HL-60/S4 treated with retinoic acid at 250 ng/mL for 4 days and 3 days (cell line): ENCODE measurements at regions not wholly inside any gene's neighbourhood (a gene's known extent, or its start where the extent isn't known, plus 50 kb on each side); places are given as distances from the start of the nearest gene placed in this dataset.
"Not testable (repeated sequence)": the region's sequence is repeated elsewhere in the genome, so short reads cannot be mapped to it uniquely, and the experiment has no call there.

Experiments
- in situ Hi-C: fragments of 300-500 bp; cut with MboI; formaldehyde crosslinking; loops from 2 replicates; pipeline ENCODE4 v1.7.0; 2022; ENCODE audit warnings: low sequenced_read_pairs

- in situ Hi-C loops: no loop called here
These were observed 1228.6 kb upstream of the SORCS1 start for GRCh38 chr10:108393089-108393488.

DNA sequence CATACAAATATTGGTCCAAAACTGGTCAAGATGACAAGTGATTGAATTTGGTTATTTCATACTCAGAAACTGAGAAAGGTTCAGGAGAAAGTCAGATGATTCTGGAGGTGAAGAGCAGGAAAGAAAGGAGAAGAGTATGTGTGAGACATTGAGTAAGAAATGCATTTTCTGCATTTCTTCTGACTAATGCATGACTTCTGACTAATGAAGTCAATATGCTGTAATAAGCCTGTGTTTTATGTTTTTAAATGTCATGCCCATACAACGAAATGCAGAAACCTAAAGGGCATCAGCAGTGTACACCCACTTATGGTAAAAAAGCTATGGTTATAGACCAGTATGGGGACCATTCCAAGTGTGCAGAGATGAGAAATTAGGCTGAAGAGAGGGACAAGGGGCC, 1227.8 kb upstream of the SORCS1 start:
- in situ Hi-C loops: no loop called here

- in situ Hi-C loops: no loop called here
These were observed 1224.2 kb upstream of the SORCS1 start for GRCh38 chr10:108388706-108389105.

GRCh38 chr10:108385963-108386362, 1221.5 kb upstream of the SORCS1 start:
- in situ Hi-C loops: no loop called here

DNA sequence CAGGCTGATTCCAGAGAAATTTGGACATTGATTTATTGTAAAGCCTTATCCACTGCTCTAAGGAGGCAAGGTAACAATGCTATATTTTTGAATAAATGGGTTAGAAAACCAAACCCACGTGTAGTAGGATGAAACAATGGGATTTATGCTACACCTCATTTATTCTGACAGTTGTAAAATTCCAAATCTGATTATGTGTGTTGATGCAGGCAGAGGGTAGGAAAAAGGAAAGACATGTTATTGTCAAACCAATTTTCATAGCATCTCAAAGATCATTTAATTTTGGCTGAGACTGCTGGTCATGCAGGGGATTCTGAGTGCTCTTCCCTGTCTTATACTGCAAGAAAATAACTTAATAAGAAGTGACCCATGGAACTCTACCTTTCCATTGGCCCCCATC, 1219.9 kb upstream of the SORCS1 start:
- in situ Hi-C loops: no loop called here

DNA sequence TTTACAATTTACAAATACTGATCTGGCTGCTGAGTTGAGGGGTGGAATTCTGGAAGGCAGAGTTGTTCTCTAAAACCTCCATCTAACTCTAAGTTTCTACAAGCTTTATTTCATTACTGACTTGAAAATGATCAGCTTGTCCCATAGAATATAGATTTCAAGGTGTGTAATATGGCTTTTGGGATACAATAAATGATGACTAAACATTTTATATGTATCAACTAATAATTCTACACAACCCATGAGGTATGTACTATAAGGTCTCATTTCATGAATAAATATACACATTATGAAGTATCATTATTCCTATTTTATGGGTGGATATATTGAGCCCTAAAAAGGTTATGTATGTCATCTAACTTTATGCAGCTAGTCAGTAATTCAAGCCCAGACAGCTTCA, 1214.3 kb upstream of the SORCS1 start:
- in situ Hi-C loops: no loop called here

- in situ Hi-C loops: no loop called here
These were observed 1211.2 kb upstream of the SORCS1 start for GRCh38 chr10:108375691-108376090.

DNA sequence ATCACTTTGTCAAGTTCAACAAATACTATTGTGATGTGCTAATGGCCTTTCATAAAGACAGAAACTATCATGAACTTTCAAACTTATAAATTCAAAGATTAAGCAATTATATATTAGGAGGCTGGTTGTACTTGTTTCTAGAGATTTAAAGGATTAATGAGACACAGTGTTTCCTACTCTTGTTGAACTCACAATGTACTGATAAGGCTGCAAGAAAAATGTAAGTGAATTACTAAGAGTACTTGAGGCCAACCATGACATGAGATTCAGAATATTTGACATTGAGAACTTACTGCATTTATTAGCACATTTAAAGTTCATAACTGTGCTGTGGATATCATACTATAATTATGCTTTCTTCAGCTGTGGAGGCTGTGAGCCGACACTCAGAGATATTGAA, 1210.5 kb upstream of the SORCS1 start:
- in situ Hi-C loops: no loop called here

DNA sequence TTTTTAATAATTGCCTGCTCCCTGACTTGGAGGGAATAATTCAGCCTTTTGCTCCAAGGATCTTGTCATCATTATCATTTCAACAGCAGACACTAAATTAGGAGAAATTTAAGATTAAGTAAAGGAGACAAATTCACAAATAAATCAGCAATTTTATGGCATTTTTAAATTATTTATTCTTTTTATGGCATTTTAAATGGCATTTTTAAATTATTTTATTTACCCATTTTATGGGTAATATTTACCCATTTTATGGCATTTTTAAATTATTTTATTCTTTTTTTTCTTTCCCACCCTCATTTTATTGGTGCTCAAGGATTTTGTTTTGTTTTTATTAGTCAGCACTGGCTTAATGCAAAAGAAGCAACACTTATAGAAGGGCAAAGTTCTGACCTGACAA, 1201.0 kb upstream of the SORCS1 start:
- in situ Hi-C loops: no loop called here

- in situ Hi-C loops: no loop called here
These were observed 1199.1 kb upstream of the SORCS1 start for GRCh38 chr10:108363576-108363975.

GRCh38 chr10:108362961-108363360, 1198.5 kb upstream of the SORCS1 start:
- in situ Hi-C loops: no loop called here

DNA sequence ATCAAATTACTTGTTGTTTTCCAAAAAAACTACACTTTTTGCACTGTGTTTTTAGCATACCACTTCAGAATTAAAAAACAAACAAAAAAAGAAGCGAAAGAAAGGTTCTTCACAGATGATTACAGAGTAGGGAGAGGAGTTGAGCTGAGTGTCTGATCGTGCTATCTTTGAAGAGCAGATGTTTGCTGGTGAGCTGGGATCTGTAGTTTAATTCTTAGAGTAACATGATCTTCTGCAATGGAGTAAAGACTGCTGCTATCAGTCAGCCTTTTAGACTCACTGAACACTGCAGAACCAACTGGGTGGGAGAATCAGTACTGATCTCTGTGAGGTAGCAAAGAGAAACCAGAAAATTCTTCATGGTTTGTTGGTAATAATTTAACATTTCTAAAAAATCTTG, 1197.8 kb upstream of the SORCS1 start:
- in situ Hi-C loops: no loop called here

GRCh38 chr10:108360187-108360586, 1195.7 kb upstream of the SORCS1 start:
- in situ Hi-C loops: no loop called here

GRCh38 chr10:108358912-108359311, 1194.4 kb upstream of the SORCS1 start:
- in situ Hi-C loops: no loop called here

DNA sequence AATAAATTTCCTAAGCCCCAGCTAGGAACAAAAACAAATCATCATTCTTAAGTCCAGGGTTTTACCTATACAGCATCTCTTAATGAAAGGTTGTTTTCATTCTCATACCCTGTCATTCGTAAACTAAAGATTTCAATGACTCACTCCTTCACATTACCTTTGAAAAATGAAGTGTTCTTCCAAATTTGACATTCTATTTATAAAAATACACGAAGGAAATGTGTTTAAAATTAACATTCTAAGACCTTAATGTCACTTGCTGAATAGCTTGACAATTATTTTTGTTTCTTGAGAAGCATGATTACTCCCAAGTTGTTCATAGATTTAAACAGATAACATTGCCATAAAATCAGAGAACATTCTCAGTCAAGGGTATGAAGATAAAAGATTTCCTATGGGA, 1188.3 kb upstream of the SORCS1 start:
- in situ Hi-C loops: no loop called here

GRCh38 chr10:108348215-108348614, 1183.7 kb upstream of the SORCS1 start:
- in situ Hi-C loops: no loop called here

- in situ Hi-C loops: no loop called here
These were observed 1181.6 kb upstream of the SORCS1 start for GRCh38 chr10:108346066-108346465.

GRCh38 chr10:108338146-108338545, 1173.6 kb upstream of the SORCS1 start:
- in situ Hi-C loops: no loop called here

DNA sequence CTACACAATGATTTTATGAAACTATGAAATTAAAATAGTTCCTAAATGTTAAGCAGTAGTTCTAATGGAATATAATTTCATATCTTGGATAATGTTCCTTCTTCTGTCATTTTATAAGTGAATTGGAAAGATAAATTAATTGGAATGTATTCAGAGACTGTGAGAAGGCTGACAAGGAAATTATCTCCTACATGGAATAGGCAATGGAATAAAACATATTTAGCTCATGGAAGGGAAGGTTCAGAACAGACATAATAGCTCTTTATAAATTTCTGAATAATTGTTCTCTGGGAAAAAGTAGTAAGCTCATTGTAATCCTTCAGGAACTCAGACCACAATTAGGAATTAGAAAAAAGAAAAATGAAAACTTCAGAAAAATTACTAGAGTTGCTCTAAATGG, 1172.3 kb upstream of the SORCS1 start:
- in situ Hi-C loops: no loop called here

DNA sequence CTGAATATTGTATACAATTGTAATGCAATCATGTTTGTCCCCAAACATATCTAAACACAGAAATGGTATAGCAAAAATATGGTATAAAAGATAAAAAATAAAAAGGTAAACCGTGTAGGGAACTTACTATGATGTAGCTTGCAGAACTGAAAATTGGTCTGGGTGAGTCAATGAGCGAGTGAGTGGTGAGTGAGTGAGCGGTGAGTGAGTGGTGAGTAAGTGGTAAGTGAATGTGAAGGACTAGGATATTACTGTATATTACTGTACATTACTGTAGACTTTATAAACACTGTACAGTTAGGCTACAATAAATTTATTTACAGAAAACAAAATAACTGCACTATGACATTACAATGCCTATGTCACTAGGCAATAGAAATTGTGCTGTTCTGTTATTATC, 1163.2 kb upstream of the SORCS1 start:
- in situ Hi-C loops: no loop called here

- in situ Hi-C loops: no loop called here
These were observed 1158.8 kb upstream of the SORCS1 start for GRCh38 chr10:108323274-108323798.

DNA sequence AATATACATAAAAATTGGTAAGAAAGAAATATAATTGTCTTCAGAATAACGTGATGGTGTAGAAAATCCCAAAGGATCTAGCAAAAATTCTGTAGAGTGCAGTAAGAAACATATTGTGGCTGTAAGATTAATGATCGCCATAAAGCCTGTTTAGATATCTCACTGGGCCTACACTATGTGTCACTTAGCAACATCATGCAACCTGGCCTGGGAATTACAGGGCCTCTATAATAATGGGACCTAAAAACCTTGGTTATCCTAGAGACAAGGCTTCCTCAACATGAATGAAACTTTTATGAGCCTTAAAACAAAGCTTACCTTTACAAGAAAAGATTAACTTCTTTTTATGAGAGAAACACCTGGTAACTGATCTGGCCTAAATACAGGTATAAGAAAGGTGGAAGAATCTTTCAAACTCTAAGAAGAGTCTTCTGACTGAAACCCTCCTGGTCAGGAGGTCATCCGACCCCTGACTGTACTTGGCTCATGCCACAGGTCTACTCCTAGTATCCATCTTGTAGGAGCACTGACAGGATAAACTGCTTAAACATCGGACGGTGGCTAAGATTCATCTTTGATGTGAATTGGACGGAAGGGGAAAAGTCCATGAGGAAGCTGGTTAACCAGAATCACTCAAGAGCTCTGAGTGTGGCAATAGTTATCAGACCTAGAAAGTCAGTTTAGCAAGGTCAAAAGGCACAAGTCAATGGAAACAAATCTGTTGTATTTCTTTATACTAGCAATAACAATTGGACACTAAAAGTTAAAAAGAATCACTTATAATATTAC, 1155.1 kb upstream of the SORCS1 start:
- in situ Hi-C loops: no loop called here

DNA sequence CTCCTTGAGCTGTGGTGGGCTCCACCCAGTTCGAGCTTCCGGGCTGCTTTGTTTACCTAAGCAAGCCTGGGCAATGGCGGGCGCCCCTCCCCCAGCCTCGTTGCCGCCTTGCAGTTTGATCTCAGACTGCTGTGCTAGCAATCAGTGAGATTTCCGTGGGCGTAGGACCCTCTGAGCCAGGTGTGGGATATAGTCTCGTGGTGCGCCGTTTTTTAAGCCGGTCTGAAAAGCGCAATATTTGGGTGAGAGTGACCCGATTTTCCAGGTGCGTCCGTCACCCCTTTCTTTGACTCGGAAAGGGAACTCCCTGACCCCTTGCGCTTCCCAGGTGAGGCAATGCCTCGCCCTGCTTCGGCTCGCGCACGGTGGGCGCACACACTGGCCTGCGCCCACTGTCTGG, 1151.1 kb upstream of the SORCS1 start:
- in situ Hi-C loops: not testable (repeated sequence)
